ENCODE measurements at regions not wholly inside any gene's neighbourhood (a gene's known extent, or its start where the extent isn't known, plus 50 kb on each side); places are given as distances from the start of the nearest gene placed in this dataset.

GRCh38 chr4:17063888-17064287, 165.4 kb upstream of the LDB2 start:
- TF ChIP-seq CTCF (conservative IDR thresholded peaks at IDR 0.05; ENCODE audit: low read length) (no peak), EZH2phosphoT487 (IDR thresholded peaks at IDR 0.05; ENCODE audit: borderline replicate concordance) (no peak)

Measured in Loucy (cell line).